HG02970 (cell line): ENCODE measurements at regions not wholly inside any gene's neighbourhood (a gene's known extent, or its start where the extent isn't known, plus 50 kb on each side); places are given as distances from the start of the nearest gene placed in this dataset.

Experiments
- ATAC-seq: cut with Tn5 transposase; IDR thresholded peaks from one replicate; pipeline ENCODE4 v1.9.1; 2021; ENCODE audit warnings: mild to moderate bottlenecking, moderate library complexity, moderate number of reproducible peaks; ENCODE audit not compliant: unreplicated experiment, low FRiP score

GRCh38 chr13:50428183-50428877 is 413.1 kb downstream of the KCNRG start:
- ATAC-seq, result no peak

DNA sequence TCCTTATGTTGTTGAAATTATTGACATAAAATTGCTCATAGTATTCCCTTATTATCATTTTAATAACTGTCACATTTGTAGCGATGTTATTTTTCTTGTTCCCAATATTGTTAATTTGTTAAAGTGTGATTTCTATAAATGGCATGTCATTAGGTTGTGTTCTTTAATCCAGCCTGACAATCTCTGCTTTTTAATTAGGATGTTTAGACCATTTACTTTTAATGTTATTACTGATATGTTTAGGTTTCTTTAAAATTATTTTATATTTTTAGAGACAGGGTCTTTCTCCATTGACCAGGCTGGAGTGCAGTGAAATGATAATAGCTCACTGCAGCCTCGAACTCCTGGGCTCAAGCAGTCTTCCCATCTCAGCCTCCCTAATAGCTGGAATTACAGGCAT is 408.5 kb downstream of the DLEU7 start:
- ATAC-seq, result no peak

- no peak for ATAC-seq
Observed at GRCh38 chr13:50437252-50437651, 406.2 kb downstream of the DLEU7 start.

DNA sequence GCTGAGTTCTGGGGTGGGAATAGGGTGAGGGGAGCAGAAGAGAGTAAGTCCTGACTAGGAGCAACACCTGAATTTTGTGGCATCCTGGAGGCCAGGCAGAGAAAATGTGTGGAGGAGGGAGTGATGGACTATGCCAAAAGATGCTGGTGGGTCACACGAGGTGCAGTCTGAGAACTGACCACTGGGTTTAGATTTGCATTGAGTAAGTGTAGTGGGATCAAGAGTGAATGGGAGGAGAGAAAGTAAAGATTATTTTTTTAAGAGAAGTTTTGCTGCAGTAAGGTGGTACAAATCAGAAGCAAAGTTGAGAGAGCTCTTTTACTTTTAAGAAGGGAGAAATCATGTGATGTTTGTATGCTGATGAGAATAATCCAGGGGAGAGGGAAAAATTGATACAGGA is 405.1 kb downstream of the DLEU7 start:
- no peak for ATAC-seq

GRCh38 chr13:50441130-50441529 is 402.4 kb downstream of the DLEU7 start:
- ATAC-seq, result no peak

GRCh38 chr13:50444726-50445125 is 398.8 kb downstream of the DLEU7 start:
- ATAC-seq, result no peak

DNA sequence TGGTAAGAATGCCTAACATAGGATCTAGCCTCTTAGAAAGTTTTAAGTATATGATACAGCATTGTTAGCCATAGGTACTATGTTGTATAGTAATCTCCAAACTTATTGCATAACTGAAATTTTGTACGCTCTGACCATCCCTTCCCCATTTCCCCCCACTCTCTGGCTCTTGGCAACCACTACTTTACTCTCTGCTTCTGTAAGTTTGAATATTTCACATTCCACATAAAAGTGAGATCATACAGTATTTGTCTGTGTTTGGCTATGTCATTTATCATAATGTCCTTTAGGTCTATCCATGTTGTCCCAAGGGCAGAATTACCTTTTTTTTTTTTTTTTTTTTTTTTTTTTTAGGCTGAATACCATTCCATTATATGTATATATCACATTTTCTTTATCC is 396.9 kb downstream of the DLEU7 start:
- ATAC-seq, result no peak

DNA sequence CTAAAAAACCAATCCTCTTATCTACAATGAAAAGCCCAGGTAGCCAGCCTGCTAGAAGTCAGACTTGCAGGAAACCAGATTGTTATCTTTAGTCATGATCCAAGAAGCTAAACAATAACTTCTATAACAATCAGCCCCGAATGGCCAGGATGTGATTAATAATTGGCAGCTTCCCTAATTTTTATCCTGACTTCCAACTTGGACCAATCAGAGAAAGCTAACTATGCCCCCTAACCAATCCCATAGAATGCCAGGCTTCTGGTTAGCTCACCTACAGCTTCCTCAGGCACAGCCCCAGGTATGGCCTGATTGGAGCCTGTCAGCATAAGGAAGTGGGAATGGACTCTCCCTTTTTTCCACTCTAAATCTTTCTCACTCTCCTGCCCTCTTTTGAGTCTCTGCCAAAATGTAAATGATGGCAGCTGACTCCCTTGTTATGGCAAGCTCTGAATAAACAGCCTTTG is 394.9 kb downstream of the DLEU7 start:
- ATAC-seq, result no peak

DNA sequence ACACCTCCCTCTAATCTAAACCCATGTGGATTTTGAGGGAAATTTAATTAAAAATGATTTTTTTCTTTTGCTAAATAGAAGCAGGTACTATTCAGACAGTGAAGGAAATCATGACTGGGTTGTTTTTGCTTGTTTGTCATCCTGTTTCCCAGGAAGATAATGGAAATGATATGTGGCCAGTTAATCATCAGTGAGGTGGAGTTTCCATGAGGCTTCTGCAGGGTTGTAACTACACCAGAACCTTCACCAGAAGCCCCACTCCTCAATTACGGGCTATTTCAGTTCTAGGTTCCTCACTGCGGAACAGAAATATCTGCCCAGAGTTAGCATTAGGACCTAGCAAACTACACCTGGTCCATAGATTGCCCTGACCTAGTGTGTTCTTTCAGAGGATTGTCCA is 394.0 kb downstream of the DLEU7 start:
- no peak for ATAC-seq

DNA sequence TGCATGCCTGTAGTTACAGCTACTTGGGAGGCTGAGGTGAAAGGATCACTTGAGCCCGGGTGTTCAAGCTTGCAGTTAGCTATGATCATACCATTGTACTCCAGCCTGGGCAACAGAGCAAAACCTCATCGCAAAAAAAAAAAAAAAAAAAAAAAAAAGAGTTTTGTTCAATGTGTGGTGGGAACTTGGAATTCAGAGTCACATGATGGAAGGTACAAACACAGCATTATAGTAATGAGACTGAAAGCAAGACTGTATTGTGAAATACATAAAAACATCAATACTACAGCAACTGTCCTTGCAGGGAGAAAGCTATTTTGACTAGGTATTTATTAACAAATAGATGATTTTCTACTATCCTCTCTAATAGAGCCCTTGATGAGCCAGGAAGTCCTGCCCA is 393.2 kb downstream of the DLEU7 start:
- no peak for ATAC-seq

DNA sequence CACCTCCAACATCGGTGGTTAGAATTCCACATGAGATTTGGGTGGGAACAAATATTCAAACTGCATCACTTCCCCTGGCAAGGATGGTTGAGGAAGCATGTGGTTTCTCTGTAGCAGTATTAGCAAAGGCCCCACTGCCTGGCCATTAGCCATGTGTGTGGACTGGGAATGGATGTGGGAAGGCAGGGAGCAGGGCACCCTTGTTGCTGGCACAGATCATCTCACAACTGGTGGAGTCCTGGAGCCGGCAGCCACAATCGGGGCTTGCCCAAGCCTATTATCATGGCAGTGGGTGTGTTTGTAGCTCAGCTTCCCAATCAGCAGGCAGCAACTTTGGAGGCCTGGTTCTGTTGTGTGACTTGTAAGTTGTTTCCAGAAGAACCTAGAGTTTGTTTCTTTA is 391.9 kb downstream of the DLEU7 start:
- no peak for ATAC-seq

DNA sequence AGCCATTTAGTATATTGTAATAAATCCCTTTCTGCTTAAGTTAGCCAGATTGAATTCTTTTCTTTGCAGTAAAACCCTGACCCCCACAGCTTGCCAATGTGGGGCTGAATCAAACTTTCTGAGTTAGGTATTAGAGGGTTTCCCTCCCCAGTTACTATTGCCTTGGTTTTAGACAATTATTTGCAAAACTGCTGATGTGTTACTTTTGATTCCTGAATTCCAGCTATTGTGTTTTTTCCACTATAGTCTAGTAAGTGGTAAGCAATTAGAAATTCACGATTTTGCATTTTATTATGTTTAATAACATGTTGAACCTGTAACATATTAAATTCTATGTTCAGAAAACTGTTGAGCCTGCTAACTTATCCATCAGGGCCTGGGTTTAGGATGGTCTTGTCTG is 391.5 kb downstream of the DLEU7 start:
- no peak for ATAC-seq

DNA sequence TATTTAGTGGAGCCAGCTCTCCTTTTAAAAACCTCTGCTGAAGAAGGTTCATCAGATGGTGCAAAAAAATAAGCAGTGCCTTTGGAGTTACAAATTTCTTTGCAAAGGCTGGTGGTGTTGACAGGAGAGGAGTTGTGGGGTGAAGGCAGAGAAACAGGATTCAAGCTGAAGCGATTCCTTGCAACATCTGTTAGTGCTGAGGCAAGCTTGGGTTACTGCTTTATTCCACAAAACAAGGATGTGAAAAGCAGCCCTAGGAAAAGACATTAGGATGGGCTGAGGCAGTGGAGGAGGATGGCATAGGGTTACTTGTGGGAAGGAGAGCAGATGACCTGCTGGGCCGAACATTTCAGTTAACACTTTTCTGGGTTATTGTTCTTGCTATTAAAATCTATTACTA is 390.7 kb downstream of the DLEU7 start:
- no peak for ATAC-seq

GRCh38 chr13:50453188-50453587 is 390.3 kb downstream of the DLEU7 start:
- no peak for ATAC-seq

DNA sequence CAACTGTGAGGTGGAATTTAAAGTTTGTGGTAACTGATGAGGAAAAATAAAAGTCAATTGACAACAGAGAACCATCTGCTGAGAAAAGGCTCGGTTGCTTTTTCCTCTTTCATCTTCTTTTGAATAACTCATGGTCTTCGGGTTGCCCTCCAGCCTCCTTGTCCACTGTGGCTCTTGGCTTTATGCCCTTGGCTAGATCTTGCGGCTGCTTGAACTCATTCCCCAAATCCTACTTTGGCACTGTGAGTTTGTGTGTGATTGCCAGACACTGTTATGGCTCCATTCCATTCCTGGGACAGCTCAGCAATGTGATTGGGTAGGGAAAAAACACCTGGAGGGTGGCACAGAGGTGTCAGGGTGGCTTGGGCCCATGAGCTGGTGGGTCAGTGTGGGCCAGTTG is 387.4 kb downstream of the DLEU7 start:
- no peak for ATAC-seq

DNA sequence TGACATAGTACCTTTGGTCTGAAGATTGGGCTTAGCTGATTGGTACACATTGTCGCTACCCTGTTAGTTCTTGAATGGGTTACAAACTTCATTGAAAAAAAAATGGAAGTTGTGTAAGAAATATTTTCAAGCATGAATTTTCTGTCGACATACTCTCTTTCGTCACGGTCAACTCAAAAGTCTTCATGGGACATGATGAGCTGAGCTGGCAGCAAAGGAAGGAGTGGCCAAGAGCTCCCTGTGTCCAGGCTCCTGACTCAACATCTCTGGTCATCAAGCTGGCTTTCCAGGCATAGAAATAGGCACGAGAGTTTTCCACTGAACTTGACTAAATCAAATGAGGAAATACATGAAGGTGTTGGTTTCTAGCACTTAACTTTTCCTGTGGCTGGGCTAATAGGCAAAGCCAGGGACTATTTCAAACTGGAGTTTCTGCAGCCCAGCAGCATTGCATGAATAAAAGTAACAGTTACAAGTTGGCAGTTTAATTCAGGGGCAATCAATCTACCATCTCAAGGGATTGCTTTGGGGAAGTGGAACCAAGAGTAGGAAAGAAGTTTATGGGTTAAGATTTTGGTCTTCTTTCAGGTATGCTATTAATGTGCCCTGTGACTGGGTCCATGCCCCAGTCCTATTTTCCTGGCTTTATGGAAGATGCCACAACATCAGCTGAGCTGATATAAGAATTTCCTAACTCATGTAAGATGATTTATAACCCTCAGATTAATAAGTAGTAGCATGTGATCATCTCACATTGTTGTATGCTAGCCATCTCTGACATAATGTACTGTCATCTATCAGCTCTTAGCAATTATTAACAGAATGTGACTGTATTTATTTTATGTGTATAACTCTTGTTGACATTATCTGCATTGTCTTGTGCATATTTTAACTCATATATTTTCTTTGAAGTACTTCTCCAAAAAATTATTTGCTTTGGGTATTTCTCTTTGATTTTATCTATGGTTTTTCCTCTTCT is 385.8 kb downstream of the DLEU7 start:
- ATAC-seq, result no peak

DNA sequence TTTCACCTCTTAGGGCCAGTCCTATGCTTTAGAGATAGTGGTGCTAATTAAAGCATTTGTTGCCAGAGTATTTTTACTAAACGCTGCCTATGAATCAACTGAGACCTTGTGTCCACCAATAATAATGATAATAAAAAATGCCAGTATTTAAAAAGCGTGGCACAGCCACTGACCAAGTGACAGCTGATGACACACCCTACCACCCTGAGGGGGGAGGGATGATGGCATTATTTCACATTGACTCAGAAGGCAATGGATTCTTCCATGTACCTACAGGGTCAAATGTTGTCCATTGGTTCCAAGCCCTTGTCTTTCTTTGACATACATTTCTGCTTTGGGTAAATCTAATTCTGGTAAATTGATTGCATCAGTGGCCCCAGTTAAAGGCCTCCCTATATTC is 384.4 kb downstream of the DLEU7 start:
- no peak for ATAC-seq

GRCh38 chr13:50459658-50460057 is 383.8 kb downstream of the DLEU7 start:
- ATAC-seq, result no peak

GRCh38 chr13:50460358-50460757 is 383.1 kb downstream of the DLEU7 start:
- ATAC-seq, result no peak

DNA sequence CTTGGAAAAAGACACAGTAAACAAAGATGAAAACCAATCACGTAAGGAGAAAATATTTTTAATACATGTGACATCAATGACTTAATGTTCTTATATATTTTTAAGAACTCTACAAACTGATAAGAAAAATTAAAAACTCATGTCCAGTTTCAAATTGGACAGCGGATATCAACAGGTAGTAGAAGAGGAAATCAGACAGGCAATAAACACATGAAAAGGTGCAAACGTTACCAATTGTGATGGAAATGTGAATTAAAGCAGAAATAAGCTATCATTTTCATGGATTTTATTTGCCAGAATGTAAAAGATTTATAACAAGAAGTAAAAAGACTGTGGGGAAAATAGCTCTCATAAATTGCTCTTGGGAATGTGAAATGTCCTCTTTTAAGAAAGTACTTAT is 382.3 kb downstream of the DLEU7 start:
- ATAC-seq, result no peak

DNA sequence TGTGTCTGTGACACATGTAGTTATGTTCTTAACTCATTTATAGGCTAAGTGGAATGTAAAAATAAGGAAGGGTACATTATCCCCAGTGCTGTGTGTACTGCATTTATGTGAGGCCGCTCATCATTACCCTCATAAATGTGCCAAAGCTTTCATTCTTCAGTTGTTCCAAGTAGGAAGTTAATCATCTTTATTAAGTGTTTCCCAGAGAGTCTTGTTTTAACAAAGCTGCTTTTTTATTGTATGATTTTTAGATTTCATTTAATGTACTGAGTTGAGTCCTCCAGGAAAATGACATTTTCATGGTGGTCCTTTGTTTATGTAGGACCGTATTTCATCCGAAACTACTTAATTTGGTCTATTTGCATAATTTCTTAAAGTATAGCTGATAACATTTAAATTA is 379.8 kb downstream of the DLEU7 start:
- ATAC-seq, result no peak
